NCI-H526 treated with DMSO at 0.1 percent for 48 hours (cell line): ENCODE measurements at regions not wholly inside any gene's neighbourhood (a gene's known extent, or its start where the extent isn't known, plus 50 kb on each side); places are given as distances from the start of the nearest gene placed in this dataset.
"Not testable (repeated sequence)": the region's sequence is repeated elsewhere in the genome, so short reads cannot be mapped to it uniquely, and the experiment has no call there.

Experiments used
- DNase-seq: peaks from one replicate; lab custom pipeline; 2025; lab: John Stamatoyannopoulos, UW

- DNase-seq = no peak
Observed at GRCh38 chr1:4174291-4175200, 274.5 kb upstream of the C1orf174 start.

- no peak for DNase-seq
Observed at GRCh38 chr1:4175566-4176405, 275.7 kb upstream of the C1orf174 start.

- no peak for DNase-seq
Observed at GRCh38 chr1:4176841-4177240, 276.8 kb upstream of the C1orf174 start.

DNA sequence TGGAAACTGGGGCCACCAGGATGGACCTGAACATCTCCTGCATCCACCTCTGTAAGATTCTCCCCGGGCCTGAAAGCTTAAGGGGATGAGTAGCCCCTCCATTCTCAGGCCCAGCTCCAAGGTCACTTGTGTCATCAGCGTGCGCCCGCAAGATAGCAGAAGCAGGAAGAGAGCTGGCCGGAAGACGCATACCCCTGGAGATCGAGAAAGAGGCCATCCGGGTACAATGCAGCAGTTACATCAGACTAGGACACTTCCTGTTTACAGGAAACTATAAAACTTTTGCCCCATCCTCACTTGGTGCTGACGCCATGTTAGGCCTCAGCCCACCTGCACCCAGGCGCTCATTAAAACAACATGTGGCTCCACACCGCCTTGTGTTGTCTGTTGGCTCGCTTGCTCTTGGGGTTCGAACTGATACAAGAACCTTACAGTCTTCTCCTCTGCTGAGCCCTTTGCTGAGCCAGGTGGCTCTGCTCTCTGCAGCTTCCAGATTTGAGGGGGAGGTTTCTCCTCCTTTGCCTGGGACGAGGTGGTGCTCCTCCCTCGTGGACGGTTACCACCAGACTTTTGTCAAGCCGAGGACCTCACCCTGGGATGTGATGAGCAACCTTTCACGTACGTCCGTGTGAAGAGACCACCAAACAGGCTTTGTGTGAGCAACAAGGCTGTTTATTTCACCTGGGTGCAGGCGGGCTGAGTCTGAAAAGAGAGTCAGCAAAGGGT, 277.5 kb upstream of the C1orf174 start:
- no peak for DNase-seq

GRCh38 chr1:4178501-4179113, 278.5 kb upstream of the C1orf174 start:
- no peak for DNase-seq

- no peak for DNase-seq
Observed at GRCh38 chr1:4179914-4180735, 280.1 kb upstream of the C1orf174 start.

DNA sequence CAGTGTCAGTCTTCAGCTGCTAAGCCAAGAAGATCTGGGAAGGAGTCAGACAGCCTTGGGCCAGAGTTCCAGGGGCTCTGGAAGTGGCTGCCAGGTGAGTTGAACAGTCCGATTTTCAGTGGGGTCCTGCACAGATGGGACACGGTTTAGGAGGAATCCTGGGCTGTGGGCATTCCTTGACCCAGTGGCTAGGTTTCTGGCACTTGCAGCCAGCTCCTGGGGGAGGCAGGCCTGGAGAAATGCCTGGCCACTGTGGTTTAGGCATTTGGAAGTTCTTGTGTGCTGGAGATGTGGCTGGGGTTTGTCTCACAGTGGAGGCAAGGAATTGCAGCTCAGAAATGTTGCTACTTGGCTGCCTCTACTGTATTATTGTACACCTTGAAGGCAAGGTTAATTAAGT, 286.4 kb upstream of the C1orf174 start:
- not testable (repeated sequence) for DNase-seq

- DNase-seq = no peak
Observed at GRCh38 chr1:4203501-4203900, 303.4 kb upstream of the C1orf174 start.

DNA sequence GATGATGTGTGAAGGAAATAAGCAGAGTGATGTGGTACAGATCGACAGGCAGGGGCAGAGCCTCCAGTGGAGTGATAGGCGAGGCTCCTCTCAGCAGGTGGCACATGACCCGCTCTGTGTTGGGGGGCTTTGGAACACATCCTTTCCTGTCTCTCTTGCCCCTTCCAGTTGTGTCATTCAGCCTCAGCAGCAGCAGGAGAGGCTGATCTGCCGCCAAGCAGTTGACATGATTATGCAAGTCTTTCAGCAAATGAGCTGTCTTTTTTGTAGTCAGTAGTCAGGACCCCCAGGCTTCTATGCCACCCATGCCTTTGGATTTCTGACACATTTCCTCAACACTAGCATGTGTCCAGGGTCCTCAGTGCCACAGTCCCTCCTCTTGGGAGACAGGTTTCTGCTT, 307.1 kb upstream of the C1orf174 start:
- DNase-seq = no peak

GRCh38 chr1:4207842-4208692, 308.0 kb upstream of the C1orf174 start:
- no peak for DNase-seq

GRCh38 chr1:4210043-4210442, 310.0 kb upstream of the C1orf174 start:
- DNase-seq = no peak

DNA sequence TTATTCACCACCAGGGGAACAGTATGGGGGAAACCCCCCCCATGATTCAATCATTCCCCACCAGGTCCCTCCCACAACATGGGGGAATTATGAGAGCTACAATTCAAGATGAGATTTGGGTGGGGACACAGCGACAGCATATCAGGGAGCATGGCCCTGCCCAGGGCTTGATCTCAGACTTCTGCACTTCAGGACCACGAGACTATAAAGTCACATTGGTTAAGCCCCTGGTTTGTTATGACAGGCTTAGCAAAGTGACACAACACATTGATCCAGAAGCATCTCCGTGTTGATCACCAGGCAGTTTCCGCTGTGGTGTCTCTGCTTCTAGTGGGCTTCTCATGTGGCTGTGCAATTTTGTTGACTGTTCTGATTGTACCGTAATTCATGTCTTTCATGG, 312.7 kb upstream of the C1orf174 start:
- no peak for DNase-seq

- no peak for DNase-seq
Observed at GRCh38 chr1:4213366-4213973, 313.4 kb upstream of the C1orf174 start.

DNA sequence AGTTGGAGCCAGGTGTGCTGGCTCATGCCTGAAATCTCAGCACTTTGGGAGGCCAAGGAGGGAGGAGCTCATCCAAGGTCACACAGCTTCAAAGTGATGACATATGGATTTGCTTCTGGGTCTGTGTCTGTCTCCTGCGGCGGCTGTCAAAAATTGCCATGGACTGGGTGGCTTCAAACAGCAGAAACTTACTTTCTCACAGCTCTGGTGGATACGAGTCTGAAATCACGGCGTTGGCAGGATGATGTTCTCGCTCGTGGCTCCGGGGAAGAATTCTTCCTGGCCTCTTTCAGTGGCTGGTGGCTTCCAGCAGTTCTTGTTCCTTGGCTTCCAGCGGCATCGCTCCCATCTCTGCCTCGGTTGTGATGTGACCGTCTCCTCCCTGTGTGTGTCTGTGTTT, 314.8 kb upstream of the C1orf174 start:
- DNase-seq = no peak

GRCh38 chr1:4215391-4215790, 315.3 kb upstream of the C1orf174 start:
- DNase-seq = no peak

GRCh38 chr1:4216231-4216630, 316.2 kb upstream of the C1orf174 start:
- DNase-seq = no peak

- no peak for DNase-seq
Observed at GRCh38 chr1:4218619-4219018, 318.5 kb upstream of the C1orf174 start.

DNA sequence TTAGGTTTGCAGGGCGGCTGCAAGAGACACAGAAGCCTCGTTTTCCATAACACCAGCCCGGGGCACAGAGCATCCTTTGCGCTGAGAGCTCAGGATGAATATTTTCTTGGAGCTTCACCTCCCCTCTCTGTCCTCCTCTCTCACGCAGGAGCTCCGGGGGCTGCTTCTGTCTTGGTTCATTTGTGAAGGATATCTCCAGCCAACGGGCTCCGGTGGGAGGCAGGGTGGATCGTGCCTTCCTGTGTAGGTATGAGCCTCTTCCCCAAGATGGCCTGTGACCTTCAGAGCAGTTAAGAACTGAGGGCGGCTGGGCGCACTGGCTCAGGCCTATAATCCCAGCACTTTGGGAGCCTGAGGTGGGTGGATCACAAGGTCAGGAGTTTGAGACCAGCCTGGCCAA, 319.0 kb upstream of the C1orf174 start:
- DNase-seq = no peak

DNA sequence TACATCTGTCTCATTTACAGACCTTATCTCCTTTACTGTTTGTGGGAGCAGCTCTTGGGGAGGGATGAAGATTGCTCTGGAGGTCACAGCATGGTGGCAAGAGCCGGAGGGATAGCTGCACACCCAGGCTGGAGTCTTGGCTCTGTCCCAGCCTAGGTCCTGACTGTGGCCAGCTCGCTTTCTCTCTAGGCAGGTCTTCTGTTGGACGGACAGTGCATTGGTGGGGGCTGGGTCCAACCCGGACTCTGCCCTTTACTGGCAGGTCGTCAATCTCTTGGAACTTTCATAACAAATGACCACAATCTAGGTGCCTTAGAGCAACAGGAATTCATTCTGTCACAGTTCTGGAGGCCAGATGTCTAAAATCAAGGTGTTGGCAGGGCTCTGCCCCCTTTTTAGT, 319.8 kb upstream of the C1orf174 start:
- DNase-seq = no peak

- DNase-seq = no peak
Observed at GRCh38 chr1:4220362-4220761, 320.3 kb upstream of the C1orf174 start.
